Adipocyte (in vitro differentiated cells): ENCODE measurements at regions not wholly inside any gene's neighbourhood (a gene's known extent, or its start where the extent isn't known, plus 50 kb on each side); places are given as distances from the start of the nearest gene placed in this dataset.
A peak's percentile ranks its signal among the peaks of the same experiment; 100 is the strongest.

Experiments used
- DNase-seq: peaks from one replicate; pipeline ENCODE4 v3.0.0-alpha.2; 2015; ENCODE audit warnings: low read depth
- H3K27me3 ChIP-seq: replicated peaks from 2 replicates; pipeline ENCODE4 v1.7.0; 2013; ENCODE audit warnings: mild to moderate bottlenecking, low read length, moderate library complexity; ENCODE audit not compliant: control insufficient read depth, insufficient read depth
- H3K36me3 ChIP-seq: 2 replicates; pipeline ENCODE4 v1.7.0; 2013; ENCODE audit warnings: low read length, mild to moderate bottlenecking, moderate library complexity; ENCODE audit not compliant: control insufficient read depth, insufficient read depth, severe bottlenecking
- H3K4me1 ChIP-seq: 2 replicates; pipeline ENCODE4 v1.7.0; 2013; ENCODE audit warnings: mild to moderate bottlenecking, low read length, moderate library complexity; ENCODE audit not compliant: control insufficient read depth, insufficient read depth
- H3K4me3 ChIP-seq: 2 replicates; pipeline ENCODE4 v1.7.0; 2013; ENCODE audit warnings: mild to moderate bottlenecking, low read length, moderate library complexity
- H3K9ac ChIP-seq: 2 replicates; pipeline ENCODE4 v1.7.0; 2013; ENCODE audit warnings: mild to moderate bottlenecking, low read length, moderate library complexity
- H3K9me3 ChIP-seq: 2 replicates; pipeline ENCODE4 v1.7.0; 2013; ENCODE audit warnings: mild to moderate bottlenecking, low read length, moderate library complexity; ENCODE audit not compliant: control insufficient read depth

GRCh38 chr1:60244906-60245305 is 171.3 kb upstream of the C1orf87 start:
- Histone ChIP-seq H3K36me3 (no peaks in the 10 kb centered on the region), H3K27me3 (no peaks in the 10 kb centered on the region), H3K4me1 (peaks cover 12% of the 10 kb centered on the region), H3K9me3 (no peaks in the 10 kb centered on the region), H3K9ac (no peak overlapping the region), H3K4me3 (no peak overlapping the region)
- no peak for DNase-seq

- Histone ChIP-seq H3K4me3 (no peak overlapping the region), H3K36me3 (no peaks in the 10 kb centered on the region), H3K4me1 (no peaks in the 10 kb centered on the region), H3K9ac (no peak overlapping the region), H3K9me3 (no peaks in the 10 kb centered on the region), H3K27me3 (no peaks in the 10 kb centered on the region)
- DNase-seq: no peak
Measured at GRCh38 chr1:60235275-60235674, 161.7 kb upstream of the C1orf87 start.

- Histone ChIP-seq H3K4me1 (no peaks in the 10 kb centered on the region), H3K4me3 (no peak overlapping the region), H3K9ac (no peak overlapping the region), H3K36me3 (no peaks in the 10 kb centered on the region), H3K27me3 (no peaks in the 10 kb centered on the region), H3K9me3 (no peaks in the 10 kb centered on the region)
- no peak for DNase-seq
Measured at GRCh38 chr1:60234776-60235175, 161.2 kb upstream of the C1orf87 start.

- H3K9me3 ChIP-seq: no peaks in the 10 kb centered on the region
- H3K9ac ChIP-seq: no peak overlapping the region
- no peak overlapping the region for H3K4me3 ChIP-seq
- H3K27me3 ChIP-seq: no peaks in the 10 kb centered on the region
- no peaks in the 10 kb centered on the region for H3K4me1 ChIP-seq
- no peaks in the 10 kb centered on the region for H3K36me3 ChIP-seq
- no peak for DNase-seq
Measured at GRCh38 chr1:60229821-60230220, 156.3 kb upstream of the C1orf87 start.

- H3K9me3 ChIP-seq: no peaks in the 10 kb centered on the region
- no peak overlapping the region for H3K9ac ChIP-seq
- no peaks in the 10 kb centered on the region for H3K36me3 ChIP-seq
- no peaks in the 10 kb centered on the region for H3K4me1 ChIP-seq
- no peaks in the 10 kb centered on the region for H3K27me3 ChIP-seq
- DNase-seq: peak; percentile 8
- H3K4me3 ChIP-seq: no peak overlapping the region
Measured at GRCh38 chr1:60228041-60228491, 154.5 kb upstream of the C1orf87 start.

GRCh38 chr1:60227601-60228000 is 154.0 kb upstream of the C1orf87 start:
- H3K4me1 ChIP-seq: no peaks in the 10 kb centered on the region
- H3K27me3 ChIP-seq: no peaks in the 10 kb centered on the region
- H3K9ac ChIP-seq: no peak overlapping the region
- H3K9me3 ChIP-seq: no peaks in the 10 kb centered on the region
- H3K36me3 ChIP-seq: no peaks in the 10 kb centered on the region
- no peak for DNase-seq
- no peak overlapping the region for H3K4me3 ChIP-seq

- H3K4me1 ChIP-seq: no peaks in the 10 kb centered on the region
- DNase-seq: no peak
- H3K36me3 ChIP-seq: no peaks in the 10 kb centered on the region
- H3K4me3 ChIP-seq: no peak overlapping the region
- no peaks in the 10 kb centered on the region for H3K9me3 ChIP-seq
- no peak overlapping the region for H3K9ac ChIP-seq
- H3K27me3 ChIP-seq: no peaks in the 10 kb centered on the region
Measured at GRCh38 chr1:60225486-60225885, 151.9 kb upstream of the C1orf87 start.

- DNase-seq: no peak
- Histone ChIP-seq H3K9me3 (no peaks in the 10 kb centered on the region), H3K27me3 (no peaks in the 10 kb centered on the region), H3K9ac (no peak overlapping the region), H3K4me1 (no peaks in the 10 kb centered on the region), H3K36me3 (no peaks in the 10 kb centered on the region), H3K4me3 (no peak overlapping the region)
Measured at GRCh38 chr1:60224523-60224922, 151.0 kb upstream of the C1orf87 start.

- no peak for DNase-seq
- no peaks in the 10 kb centered on the region for H3K27me3 ChIP-seq
- H3K9me3 ChIP-seq: no peaks in the 10 kb centered on the region
- no peaks in the 10 kb centered on the region for H3K4me1 ChIP-seq
- H3K9ac ChIP-seq: no peak overlapping the region
- no peak overlapping the region for H3K4me3 ChIP-seq
- H3K36me3 ChIP-seq: no peaks in the 10 kb centered on the region
Measured at GRCh38 chr1:60223158-60223557, 149.6 kb upstream of the C1orf87 start.

- Histone ChIP-seq H3K27me3 (no peaks in the 10 kb centered on the region), H3K36me3 (no peaks in the 10 kb centered on the region), H3K4me1 (no peaks in the 10 kb centered on the region), H3K9ac (no peak overlapping the region), H3K4me3 (no peak overlapping the region), H3K9me3 (no peaks in the 10 kb centered on the region)
- DNase-seq: no peak
Measured at GRCh38 chr1:60222360-60223115, 149.0 kb upstream of the C1orf87 start.

GRCh38 chr1:60213253-60213652 is 139.7 kb upstream of the C1orf87 start:
- H3K9me3 ChIP-seq: peaks cover 14% of the 10 kb centered on the region
- H3K36me3 ChIP-seq: no peaks in the 10 kb centered on the region
- no peak overlapping the region for H3K4me3 ChIP-seq
- H3K4me1 ChIP-seq: no peaks in the 10 kb centered on the region
- DNase-seq: no peak
- no peaks in the 10 kb centered on the region for H3K27me3 ChIP-seq
- H3K9ac ChIP-seq: no peak overlapping the region

GRCh38 chr1:60196026-60196425 is 122.5 kb upstream of the C1orf87 start:
- no peak for DNase-seq
- Histone ChIP-seq H3K4me1 (no peaks in the 10 kb centered on the region), H3K9me3 (no peaks in the 10 kb centered on the region), H3K4me3 (no peak overlapping the region), H3K36me3 (no peaks in the 10 kb centered on the region), H3K27me3 (no peaks in the 10 kb centered on the region), H3K9ac (no peak overlapping the region)
